ENCODE measurements at regions not wholly inside any gene's neighbourhood (a gene's known extent, or its start where the extent isn't known, plus 50 kb on each side); places are given as distances from the start of the nearest gene placed in this dataset.

DNA sequence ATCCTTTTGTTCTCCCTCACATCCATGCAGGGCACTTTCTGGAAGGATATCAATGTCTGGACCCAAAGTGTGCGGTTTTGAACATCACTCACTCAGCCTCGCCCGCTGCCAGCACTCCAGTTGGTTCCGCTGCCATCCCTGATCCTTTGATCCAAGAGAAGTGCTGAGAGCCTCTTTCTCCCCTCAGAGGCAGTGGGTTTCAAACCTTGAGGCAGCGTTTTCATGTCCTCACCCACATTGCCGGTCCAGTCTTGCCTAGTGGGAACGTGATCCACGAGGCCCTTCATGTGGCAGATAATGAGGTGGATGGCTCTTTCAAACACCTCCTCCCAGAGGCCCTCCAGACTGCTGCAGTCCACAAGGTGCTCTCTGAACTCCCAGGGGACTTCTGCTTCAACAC lies 122.2 kb downstream of the ACTL8 start:
- no peak for DNase-seq

DNA sequence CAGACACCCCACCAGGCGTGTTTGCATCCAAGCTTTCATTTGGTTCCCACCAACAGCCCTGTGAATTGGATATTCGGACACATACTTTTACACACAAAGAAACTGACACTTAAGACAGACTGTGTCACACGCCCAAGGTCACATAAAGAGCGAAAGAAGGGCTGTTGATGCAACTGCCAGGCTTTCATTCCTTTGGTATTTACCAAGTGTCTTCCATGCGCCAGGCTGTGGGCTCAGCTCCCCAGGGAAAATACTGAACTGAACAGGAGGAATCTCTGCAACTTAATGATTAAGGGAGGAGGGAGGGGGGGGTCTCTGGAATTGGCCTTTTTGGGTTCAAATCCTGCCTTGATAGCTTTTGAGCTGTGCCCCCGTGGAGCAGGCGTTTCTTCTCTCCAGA lies 122.8 kb downstream of the ACTL8 start:
- DNase-seq: no peak

DNA sequence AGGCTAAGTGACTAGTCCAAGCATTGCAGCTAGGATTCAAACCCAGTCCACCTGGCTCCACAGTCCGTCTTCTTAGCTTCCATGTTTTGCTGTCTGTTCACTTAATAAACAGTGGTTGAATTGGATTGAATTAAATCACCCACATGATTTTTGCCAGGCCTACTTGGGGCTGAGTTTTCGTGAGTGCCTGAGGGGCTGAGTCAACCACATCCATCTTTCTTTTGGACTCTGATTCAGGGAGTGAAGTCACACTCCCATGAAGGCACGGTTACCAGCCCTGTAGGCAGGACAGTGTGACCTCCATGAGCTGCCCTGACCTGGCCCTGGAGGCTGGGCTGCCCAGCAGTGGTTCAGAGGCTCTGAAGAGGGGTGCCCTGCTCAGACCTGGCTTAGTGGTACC lies 123.7 kb downstream of the ACTL8 start:
- no peak for DNase-seq

GRCh38 chr1:17880449-17880848 lies 125.3 kb downstream of the ACTL8 start:
- DNase-seq: no peak

GRCh38 chr1:17881761-17882160 lies 126.6 kb downstream of the ACTL8 start:
- peak; percentile 38 to 64 for DNase-seq

DNA sequence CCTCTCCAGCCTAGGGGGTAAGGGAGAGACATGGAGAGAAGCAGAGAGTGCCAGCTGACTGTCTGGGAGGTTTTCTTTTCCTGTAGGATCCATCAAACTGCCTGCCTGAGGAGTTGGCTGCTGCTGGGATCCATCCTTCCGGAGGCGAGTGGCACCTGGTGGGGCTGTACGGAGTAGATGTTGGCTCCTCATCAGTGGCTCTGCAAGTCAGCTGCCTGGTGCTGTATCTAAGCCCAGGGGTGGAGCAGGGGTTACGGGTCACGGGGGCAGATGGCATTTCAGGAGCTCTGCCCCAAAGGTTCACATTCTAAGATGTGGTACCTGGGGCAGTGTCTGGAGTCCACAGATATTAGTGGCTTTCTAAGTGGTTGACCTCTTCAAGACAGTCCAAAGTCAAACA lies 128.0 kb downstream of the ACTL8 start:
- no peak for DNase-seq

DNA sequence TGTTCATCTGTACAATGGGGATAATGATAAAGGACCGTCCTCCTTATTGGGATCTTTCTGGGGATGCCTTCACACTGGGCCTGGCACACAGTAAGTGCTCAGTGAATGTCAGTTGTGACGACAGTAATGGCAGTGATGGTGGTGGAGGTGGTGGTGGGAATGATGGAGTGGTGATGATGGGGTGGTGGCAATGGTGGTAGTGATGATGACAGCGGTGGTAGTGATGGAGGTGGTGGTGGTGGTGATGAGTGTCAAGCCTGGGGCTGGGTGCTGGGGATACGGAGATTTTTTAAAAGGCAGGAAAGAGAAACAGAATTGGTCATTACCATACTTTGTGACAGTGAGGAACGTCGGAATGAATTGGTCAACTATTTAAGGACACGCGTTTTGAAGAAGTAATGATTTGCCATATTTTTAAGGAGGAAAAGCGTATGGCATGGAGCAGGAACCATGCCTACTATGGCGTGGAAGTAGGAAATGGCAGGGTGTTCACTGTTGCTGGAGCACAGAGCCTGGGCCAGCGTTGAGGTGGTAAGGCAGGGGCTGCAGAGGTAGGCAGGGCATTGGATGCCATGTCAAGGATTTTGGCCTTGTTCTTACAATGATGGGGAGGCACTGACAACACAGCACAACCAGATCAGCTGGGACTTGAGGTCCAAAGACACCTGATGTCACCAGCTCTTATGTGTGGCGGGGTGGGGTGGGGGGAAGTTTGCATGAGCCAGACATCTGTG lies 128.7 kb downstream of the ACTL8 start:
- no peak for DNase-seq

- no peak for DNase-seq
Observed at GRCh38 chr1:17885663-17886320, 130.7 kb downstream of the ACTL8 start.

GRCh38 chr1:17886386-17886785 lies 131.3 kb downstream of the ACTL8 start:
- no peak for DNase-seq

- DNase-seq: no peak
Observed at GRCh38 chr1:17886838-17887441, 131.8 kb downstream of the ACTL8 start.

GRCh38 chr1:17887661-17888371 lies 132.7 kb downstream of the ACTL8 start:
- no peak for DNase-seq

GRCh38 chr1:17890056-17890814 lies 135.1 kb downstream of the ACTL8 start:
- no peak for DNase-seq

- DNase-seq: no peak
Observed at GRCh38 chr1:17890815-17891191, 135.7 kb downstream of the ACTL8 start.

GRCh38 chr1:17891205-17892110 lies 136.3 kb downstream of the ACTL8 start:
- no peak for DNase-seq

GRCh38 chr1:17892225-17892624 lies 137.1 kb downstream of the ACTL8 start:
- peak in 1 of 2 experiments; percentile 50 for DNase-seq

- DNase-seq: no peak
Observed at GRCh38 chr1:17892851-17893250, 137.7 kb downstream of the ACTL8 start.

DNA sequence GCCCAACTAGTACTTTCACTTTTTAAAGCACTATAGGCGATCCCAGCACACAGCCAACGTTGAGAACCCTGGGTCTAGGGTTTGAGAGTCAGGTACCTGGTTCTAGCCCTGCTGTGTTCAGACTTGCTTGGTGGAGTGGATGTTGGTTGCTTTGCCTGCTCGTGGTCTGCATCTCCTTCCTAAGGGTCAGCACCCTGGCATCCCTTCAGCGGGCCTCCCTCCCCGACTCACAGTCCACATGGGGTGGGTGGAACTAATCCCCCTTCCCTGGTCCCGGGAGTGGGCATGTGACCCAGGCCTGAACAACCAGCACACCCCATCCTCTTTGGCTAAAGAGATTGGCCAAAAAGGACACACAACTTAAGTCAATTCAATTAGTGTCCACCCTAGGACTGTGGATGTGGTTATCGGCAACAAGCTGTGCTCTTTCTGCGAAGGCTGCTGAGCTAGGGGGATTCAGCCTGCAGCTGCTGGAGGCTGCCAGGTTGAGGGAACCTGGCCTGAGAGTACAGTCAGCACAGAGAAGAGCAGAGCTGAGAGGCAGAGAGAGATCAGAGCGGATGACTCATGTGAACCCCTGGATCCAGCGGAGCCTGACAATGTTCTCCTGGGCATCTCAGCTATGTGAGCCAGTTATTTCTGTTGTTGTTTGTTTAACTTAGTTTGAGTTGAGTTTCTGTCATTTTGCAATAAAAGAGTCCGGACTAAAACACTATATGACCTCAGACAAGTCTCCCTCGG lies 138.9 kb downstream of the ACTL8 start:
- DNase-seq: no peak

DNA sequence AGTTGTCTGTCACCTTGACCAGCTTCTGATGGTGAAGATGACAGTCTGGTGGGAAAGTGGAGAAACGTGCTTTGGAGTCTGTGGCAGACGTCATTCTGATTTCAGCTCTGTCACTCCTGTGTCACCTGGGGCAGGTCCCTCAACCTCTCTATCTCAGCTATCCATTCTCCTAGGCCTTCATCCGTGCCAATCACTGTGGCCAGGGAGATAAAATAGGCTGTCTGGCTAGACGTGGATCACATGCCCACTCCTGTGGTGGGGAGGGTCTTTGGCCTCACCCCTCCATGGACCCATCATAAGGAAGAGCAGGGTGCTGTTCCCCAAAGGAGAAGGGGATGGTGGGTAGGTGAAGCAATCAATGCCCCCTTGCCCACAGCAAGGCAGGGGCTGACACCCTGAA lies 140.3 kb downstream of the ACTL8 start:
- DNase-seq: no peak

GRCh38 chr1:17895986-17896385 lies 140.9 kb downstream of the ACTL8 start:
- no peak for DNase-seq

DNA sequence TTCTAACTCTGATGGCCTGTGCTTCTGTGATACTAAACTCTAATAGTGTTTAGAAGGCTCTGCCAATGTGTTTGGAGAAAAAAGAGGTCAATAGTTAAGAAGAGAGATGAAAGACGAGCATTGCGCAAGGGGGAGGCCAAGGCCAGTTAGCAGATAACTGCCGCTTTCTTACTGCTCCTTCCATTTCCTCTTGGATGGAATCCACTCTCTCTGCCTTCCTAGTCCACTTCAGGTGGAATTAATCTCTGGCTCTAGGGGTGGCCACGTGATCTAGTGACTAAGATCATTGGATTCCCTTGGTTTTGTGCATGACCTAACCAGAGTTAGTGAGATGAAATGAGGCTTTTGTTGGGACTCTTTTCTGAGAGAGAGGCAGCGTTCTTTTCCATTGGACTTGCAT lies 148.3 kb downstream of the ACTL8 start:
- DNase-seq: no peak

GRCh38 chr1:17904290-17904689 lies 149.2 kb downstream of the ACTL8 start:
- no peak for DNase-seq
